PC-3 (cell line): ENCODE measurements at regions not wholly inside any gene's neighbourhood (a gene's known extent, or its start where the extent isn't known, plus 50 kb on each side); places are given as distances from the start of the nearest gene placed in this dataset.

Experiments used
- ATAC-seq: fragments of 200-7000 bp; cut with Tn5 transposase; 2 replicates; pipeline ENCODE4 v1.9.1; 2020; ENCODE audit warnings: mild to moderate bottlenecking, moderate library complexity
- BruUV-seq: library from RNA; stranded (reverse); fragments of 400-500 nt; replicated peaks from 2 replicates; lab custom pipeline; 2021; lab: Mats Ljungman, UMichigan
- CTCF ChIA-PET: fragments of 300-600 bp; sonication (Branson Sonifier 250); formaldehyde crosslinking; loops from one replicate; lab custom pipeline; 2022; ENCODE audit warnings: antibody characterized with exemption; lab: Charles Lee
- POLR2A ChIA-PET: fragments of 300-600 bp; sonication (Branson Sonifier 250); formaldehyde crosslinking; loops from one replicate; lab custom pipeline; 2022; ENCODE audit warnings: antibody characterized with exemption; ENCODE audit not compliant: unreplicated experiment; lab: Charles Lee
- DNase-seq: peaks from one replicate; pipeline ENCODE4 v3.0.0-alpha.2; 2015
- H2AFZ ChIP-seq: fragments of 300-600 bp; sonication (generic); 2 replicates; pipeline ENCODE4 v1.6.0; 2016; ENCODE audit warnings: antibody characterized with exemption, low read length
- H3F3A ChIP-seq: fragments of 300-600 bp; sonication (generic); one replicate; pipeline ENCODE4 v1.6.0; 2017; ENCODE audit warnings: antibody characterized with exemption, low read length, control low read depth, mild to moderate bottlenecking; ENCODE audit not compliant: unreplicated experiment
- H3K27ac ChIP-seq: fragments of 300-600 bp; sonication (generic); 2 replicates; pipeline ENCODE4 v1.5.1; 2016; ENCODE audit warnings: mild to moderate bottlenecking, low read length
- H3K27me3 ChIP-seq: fragments of 300-600 bp; sonication (generic); 2 replicates; pipeline ENCODE4 v1.6.1; 2016; ENCODE audit warnings: low read length, mixed read lengths
- H3K36me3 ChIP-seq: fragments of 300-600 bp; sonication (generic); 2 replicates; pipeline ENCODE4 v1.6.1; 2016; ENCODE audit warnings: low read depth, mixed run types, low read length, mixed read lengths
- H3K4me1 ChIP-seq: fragments of 300-600 bp; sonication (generic); 2 replicates; pipeline ENCODE4 v1.5.1; 2016; ENCODE audit warnings: low read length; ENCODE audit not compliant: insufficient read depth
- H3K4me2 ChIP-seq: fragments of 300-600 bp; sonication (generic); 2 replicates; pipeline ENCODE4 v1.6.0; 2016; ENCODE audit warnings: low read length
- H3K4me3 ChIP-seq: fragments of 300-600 bp; sonication (generic); 2 replicates; pipeline ENCODE4 v1.5.1; 2016; ENCODE audit warnings: mild to moderate bottlenecking, low read length, mixed read lengths
- H3K79me2 ChIP-seq: fragments of 300-600 bp; sonication (generic); 2 replicates; pipeline ENCODE4 v1.6.1; 2017; ENCODE audit warnings: low read length, mixed read lengths
- H3K9ac ChIP-seq: fragments of 300-600 bp; sonication (generic); 2 replicates; pipeline ENCODE4 v1.6.0; 2016; ENCODE audit warnings: mild to moderate bottlenecking, low read length
- H3K9me2 ChIP-seq: fragments of 300-600 bp; sonication (generic); replicated peaks from 2 replicates; pipeline ENCODE4 v1.6.1; 2016; ENCODE audit warnings: mixed run types, low read length, mixed read lengths
- H3K9me3 ChIP-seq: fragments of 300-600 bp; sonication (generic); 2 replicates; pipeline ENCODE4 v1.6.1; 2016; ENCODE audit warnings: low read length, mixed read lengths
- H4K20me1 ChIP-seq: fragments of 300-600 bp; sonication (generic); 2 replicates; pipeline ENCODE4 v1.6.1; 2016; ENCODE audit warnings: low read length, mixed read lengths
- CTCF ChIP-seq: fragments of 300-600 bp; sonication (generic); conservative IDR thresholded peaks from 2 replicates; pipeline ENCODE4 v1.5.1; 2017; ENCODE audit warnings: antibody characterized with exemption, low read depth, mild to moderate bottlenecking, low read length
- EZH2 ChIP-seq: fragments of 300-600 bp; sonication (generic); IDR thresholded peaks from one replicate; pipeline ENCODE4 v1.6.1; 2017; ENCODE audit warnings: antibody characterized with exemption, mild to moderate bottlenecking, low read length; ENCODE audit not compliant: unreplicated experiment
- EZH2phosphoT487 ChIP-seq: fragments of 300-600 bp; sonication (generic); IDR thresholded peaks from 2 replicates; pipeline ENCODE4 v1.6.1; 2018; ENCODE audit warnings: mild to moderate bottlenecking, antibody characterized with exemption, low read length, borderline replicate concordance
- intact Hi-C: fragments of 100-400 bp; cut with micrococcal nuclease; formaldehyde crosslinking; loops from 2 replicates; pipeline ENCODE4 v1.9.0; 2023

GRCh38 chr2:181120625-181121024 is 140.2 kb downstream of the UBE2E3 start:
- peak; percentile 72 for DNase-seq
- H3K4me2 ChIP-seq, result peak overlapping the region; percentile 42
- ChIA-PET POLR2A (no interaction called here), CTCF (no interaction called here)
- H3K9ac ChIP-seq, result no peak overlapping the region
- H3K36me3 ChIP-seq, result no peaks in the 10 kb centered on the region
- H2AFZ ChIP-seq, result no peak overlapping the region
- no peaks in the 10 kb centered on the region for H3F3A ChIP-seq
- ATAC-seq, result peak; percentile 95
- TF ChIP-seq CTCF (no peak), EZH2 (no peak), EZH2phosphoT487 (no peak)
- H3K27ac ChIP-seq, result peak overlapping the region; percentile 40
- BruUV-seq, result no TSS peak
- peaks cover 22% of the 10 kb centered on the region for H3K4me1 ChIP-seq
- no peaks in the 10 kb centered on the region for H3K79me2 ChIP-seq
- no peak overlapping the region for H3K4me3 ChIP-seq
- no peaks in the 10 kb centered on the region for H3K9me2 ChIP-seq
- no peaks in the 10 kb centered on the region for H3K9me3 ChIP-seq
- intact Hi-C loops, result no loop called here
- no peaks in the 10 kb centered on the region for H3K27me3 ChIP-seq
- no peaks in the 10 kb centered on the region for H4K20me1 ChIP-seq

DNA sequence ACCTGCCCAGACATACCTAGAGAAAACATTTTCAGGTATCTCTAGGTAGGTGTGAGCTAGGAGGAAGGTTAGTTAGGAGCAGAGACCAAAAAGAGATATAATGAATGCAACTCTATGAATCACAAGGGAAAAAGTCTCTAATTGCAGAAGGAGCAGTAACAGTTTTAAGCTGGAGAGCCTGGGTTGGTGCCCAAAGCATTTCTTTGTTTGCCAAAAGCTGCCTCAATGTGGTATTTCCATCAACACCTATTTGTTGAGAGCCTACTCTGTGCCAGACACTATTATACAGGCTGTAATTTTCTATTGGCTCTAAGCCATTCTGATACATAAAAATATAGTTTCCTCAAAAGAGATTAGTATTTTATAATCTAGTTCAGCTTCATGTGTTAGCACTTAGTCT is 141.6 kb downstream of the UBE2E3 start:
- H3K4me2 ChIP-seq, result no peak overlapping the region
- no peaks in the 10 kb centered on the region for H3K36me3 ChIP-seq
- peaks cover 22% of the 10 kb centered on the region for H3K4me1 ChIP-seq
- no peak overlapping the region for H3K4me3 ChIP-seq
- DNase-seq (no peak), ATAC-seq (no peak)
- H3K9me3 ChIP-seq, result no peaks in the 10 kb centered on the region
- H3K79me2 ChIP-seq, result no peaks in the 10 kb centered on the region
- no TSS peak for BruUV-seq
- H3K9me2 ChIP-seq, result no peaks in the 10 kb centered on the region
- H3K9ac ChIP-seq, result no peak overlapping the region
- no peaks in the 10 kb centered on the region for H3K27me3 ChIP-seq
- no peaks in the 10 kb centered on the region for H3F3A ChIP-seq
- TF ChIP-seq EZH2 (no peak), EZH2phosphoT487 (no peak)
- H2AFZ ChIP-seq, result no peak overlapping the region
- no peak overlapping the region for H3K27ac ChIP-seq
- no peaks in the 10 kb centered on the region for H4K20me1 ChIP-seq
- POLR2A ChIA-PET, result interaction anchor here (0.6 kb wide), 1 partner anchor 951 kb away, joined by 3 read pairs; no protein-coding TSS in a partner anchor
- CTCF ChIA-PET, result no interaction called here
- intact Hi-C loops, result no loop called here

- Histone ChIP-seq H3K9ac (no peak overlapping the region), H3K4me3 (no peak overlapping the region), H3K9me3 (no peaks in the 10 kb centered on the region), H3K27me3 (no peaks in the 10 kb centered on the region), H4K20me1 (no peaks in the 10 kb centered on the region), H3F3A (no peaks in the 10 kb centered on the region), H2AFZ (no peak overlapping the region), H3K4me2 (no peak overlapping the region), H3K27ac (no peak overlapping the region), H3K4me1 (peaks cover 22% of the 10 kb centered on the region), H3K36me3 (no peaks in the 10 kb centered on the region), H3K79me2 (no peaks in the 10 kb centered on the region), H3K9me2 (no peaks in the 10 kb centered on the region)
- no peak for TF ChIP-seq EZH2phosphoT487
- ChIA-PET POLR2A (no interaction called here), CTCF (no interaction called here)
- no peak for DNase-seq
- no TSS peak for BruUV-seq
- no peak for ATAC-seq
- intact Hi-C loops, result no loop called here
Observed at GRCh38 chr2:181122601-181123000, 142.2 kb downstream of the UBE2E3 start.

DNA sequence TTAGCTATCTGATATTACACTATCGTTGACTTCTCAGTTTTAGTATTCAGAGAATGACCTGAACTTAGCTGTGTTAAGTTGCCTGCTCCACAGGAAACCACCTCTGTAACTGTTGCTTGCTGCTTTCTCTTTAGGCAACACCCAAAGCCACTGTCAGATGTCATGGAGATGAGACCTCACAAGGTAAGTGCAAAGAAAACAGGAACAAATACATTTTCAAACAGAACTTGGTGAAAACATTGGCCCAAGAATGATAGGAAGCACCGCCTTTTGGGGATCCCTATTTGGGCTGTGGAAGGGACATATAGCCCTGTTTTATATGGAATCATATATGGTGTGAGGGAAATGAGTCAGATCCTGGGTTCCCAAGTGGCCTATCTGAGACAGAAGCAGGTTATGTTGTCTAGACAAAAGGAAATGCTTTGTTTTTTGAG is 143.4 kb downstream of the UBE2E3 start:
- Histone ChIP-seq H3K79me2 (no peaks in the 10 kb centered on the region), H2AFZ (peak overlapping the region; percentile 7; the same call in 1 of the 2 replicates), H3K9me2 (no peaks in the 10 kb centered on the region), H3K4me1 (peaks cover 22% of the 10 kb centered on the region), H3K4me2 (no peak overlapping the region), H3K36me3 (no peaks in the 10 kb centered on the region), H3K9me3 (no peaks in the 10 kb centered on the region), H3F3A (no peaks in the 10 kb centered on the region), H3K27ac (no peak overlapping the region), H3K9ac (no peak overlapping the region), H3K4me3 (no peak overlapping the region), H3K27me3 (no peaks in the 10 kb centered on the region), H4K20me1 (no peaks in the 10 kb centered on the region)
- TF ChIP-seq CTCF (no peak), EZH2phosphoT487 (no peak), EZH2 (no peak)
- intact Hi-C loops, result no loop called here
- no TSS peak for BruUV-seq
- ChIA-PET POLR2A (no interaction called here), CTCF (no interaction called here)
- ATAC-seq (no peak), DNase-seq (no peak)
